Stimulated activated CD8-positive, alpha-beta memory T cell treated with anti-CD3 and anti-CD28 coated beads, Interleukin-12 subunit alpha, Interleukin-12 subunit beta, amount 100 ng/mL, for 1 hour (primary cell): ENCODE measurements at regions not wholly inside any gene's neighbourhood (a gene's known extent, or its start where the extent isn't known, plus 50 kb on each side); places are given as distances from the start of the nearest gene placed in this dataset.

Experiments used
- DNase-seq: peaks from one replicate; pipeline ENCODE4 v3.0.0-alpha.2; 2020; ENCODE audit warnings: low read depth

DNA sequence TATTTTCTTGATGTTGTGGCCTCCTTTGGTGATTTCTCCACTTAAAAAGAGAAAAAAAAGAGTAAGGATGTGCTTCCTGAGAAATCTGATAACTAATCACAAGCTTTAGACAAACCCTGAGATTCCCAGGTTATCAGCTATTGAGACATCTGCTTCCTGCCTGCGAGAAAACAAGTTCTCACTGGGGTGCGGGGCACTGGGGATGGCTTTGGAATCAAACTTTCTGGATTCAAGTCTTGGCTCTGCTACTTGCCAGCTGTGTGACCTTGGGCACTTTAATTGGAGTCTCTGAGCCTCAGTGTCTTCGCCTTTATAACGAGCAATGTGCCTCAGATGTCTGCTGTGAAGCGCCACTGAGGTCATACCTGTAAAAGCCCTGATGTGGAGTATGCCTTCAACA, 152.5 kb upstream of the NAV2 start:
- DNase-seq = no peak

GRCh38 chr11:19559746-19560145, 152.9 kb upstream of the NAV2 start:
- no peak for DNase-seq

- no peak for DNase-seq
Measured at GRCh38 chr11:19558189-19558986, 154.2 kb upstream of the NAV2 start.

GRCh38 chr11:19557720-19558140, 154.9 kb upstream of the NAV2 start:
- DNase-seq = peak; percentile 51

- DNase-seq = no peak
Measured at GRCh38 chr11:19557185-19557584, 155.5 kb upstream of the NAV2 start.

- DNase-seq = no peak
Measured at GRCh38 chr11:19555266-19555665, 157.4 kb upstream of the NAV2 start.

DNA sequence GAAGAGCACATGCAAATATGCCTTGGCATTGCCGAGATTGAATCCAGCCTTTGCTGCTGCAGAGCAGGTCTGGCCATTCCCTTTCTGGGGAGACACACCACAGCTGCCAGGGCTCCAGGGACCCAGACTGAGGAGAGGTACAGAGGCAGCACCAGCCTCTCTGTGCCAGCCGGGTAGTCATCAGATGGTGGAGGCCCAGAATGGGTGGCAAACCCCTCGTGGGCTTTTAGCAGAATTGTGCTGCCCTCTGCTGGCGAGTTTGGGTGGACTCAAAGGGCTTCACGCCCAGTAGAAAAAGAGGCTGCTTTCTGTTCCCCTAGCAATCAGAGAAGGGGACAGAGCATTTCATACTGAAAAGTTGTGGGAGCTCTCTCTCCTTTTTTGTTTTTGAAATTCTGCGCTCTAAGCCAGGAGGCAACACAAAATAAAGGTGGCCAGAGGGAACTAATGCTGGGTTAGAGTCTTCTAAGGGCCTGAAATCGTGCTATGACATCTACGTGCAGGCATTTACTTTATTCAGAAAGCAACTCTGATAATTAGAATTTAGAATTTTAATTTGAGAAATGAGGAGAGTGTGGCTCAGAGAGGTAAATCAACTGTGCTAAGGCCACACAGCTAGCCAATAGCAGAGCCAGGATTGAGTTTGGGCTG, 158.8 kb upstream of the NAV2 start:
- peak; percentile 51 for DNase-seq

DNA sequence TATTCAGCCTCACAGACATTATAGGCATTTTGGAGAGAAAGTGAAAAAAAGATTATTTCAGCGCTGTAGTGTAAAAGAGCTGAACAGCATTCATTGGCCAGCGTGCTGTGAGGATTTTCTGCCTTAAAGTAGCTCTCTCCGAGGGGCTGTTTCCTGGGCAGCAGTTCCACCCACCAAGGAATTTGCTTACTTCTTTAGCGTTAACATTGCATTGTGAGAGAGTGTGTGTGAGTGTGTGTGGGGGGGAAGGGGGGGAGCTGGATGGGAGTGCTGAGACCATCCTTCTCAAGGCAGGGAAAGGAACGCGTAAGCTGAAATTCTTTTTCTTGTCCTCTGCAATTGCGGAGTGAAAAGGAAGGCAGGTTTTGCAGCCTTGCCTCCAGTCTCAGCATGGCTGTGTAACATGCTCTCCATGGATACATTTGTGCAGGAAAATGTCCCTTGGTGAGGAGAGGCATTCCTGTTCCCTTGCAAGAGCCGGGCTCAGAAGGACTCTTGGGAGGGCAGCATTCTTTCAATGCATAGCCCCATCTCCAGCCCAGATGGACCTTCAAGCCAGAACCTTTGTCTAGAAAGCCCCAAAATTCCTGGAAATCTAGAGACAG, 159.9 kb upstream of the NAV2 start:
- no peak for DNase-seq

DNA sequence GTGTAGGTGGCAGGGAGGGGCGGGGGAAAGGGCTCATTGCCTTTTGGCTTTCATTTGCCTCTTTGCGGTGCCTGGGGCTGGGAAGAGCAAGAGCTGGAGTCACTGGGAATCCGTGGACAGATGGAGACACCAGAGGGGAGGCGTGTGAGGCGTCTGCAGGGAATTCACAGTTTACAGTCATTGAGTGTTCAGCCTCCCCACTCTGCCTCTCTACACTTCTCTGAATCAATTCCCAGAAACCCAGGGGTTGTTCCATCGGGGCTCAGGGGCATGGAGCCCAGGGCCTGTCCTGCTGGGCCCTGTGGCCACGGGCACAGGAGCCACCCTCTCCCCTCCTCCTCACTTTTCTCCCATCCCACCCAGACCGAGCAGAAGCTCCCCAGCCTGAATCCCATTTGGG, 160.5 kb upstream of the NAV2 start:
- no peak for DNase-seq

DNA sequence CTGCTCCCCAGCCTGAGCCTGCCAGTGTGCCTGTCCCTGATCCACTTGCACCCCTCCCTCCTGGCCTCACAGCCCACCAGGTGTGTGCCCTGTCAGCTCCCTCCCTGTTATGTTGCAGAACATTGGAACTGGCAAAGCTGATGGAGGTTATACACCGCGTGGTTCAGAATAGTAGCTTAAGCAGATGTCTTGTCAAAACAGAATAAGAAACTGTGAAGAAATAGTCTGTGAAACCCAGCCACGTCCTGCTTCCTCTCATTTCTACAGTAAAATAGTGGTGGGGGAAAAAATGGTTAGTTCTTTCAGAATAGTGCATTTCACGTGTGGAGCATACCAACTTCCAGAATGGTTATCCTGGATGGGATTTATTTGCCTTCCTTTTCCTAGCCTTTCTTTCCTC, 161.2 kb upstream of the NAV2 start:
- DNase-seq = no peak

DNA sequence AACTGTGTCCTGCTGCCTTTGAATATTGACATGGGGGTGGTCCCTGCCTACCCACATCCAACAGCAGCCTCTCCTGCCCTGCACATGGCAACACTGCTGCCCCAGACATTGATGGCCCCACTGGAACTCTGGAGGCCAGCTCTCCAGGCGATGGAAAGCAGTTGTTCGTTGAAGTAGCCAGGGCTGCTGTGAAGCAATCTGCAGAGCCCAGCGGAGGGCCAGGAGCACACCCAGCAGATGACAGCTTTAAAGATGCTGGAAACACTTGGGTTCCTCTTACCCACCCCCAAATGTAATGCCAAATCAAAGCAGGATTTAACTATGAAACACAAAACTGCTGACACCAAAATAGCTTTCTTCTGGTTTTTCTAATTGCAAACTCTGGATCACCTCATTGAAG, 165.6 kb upstream of the NAV2 start:
- DNase-seq = no peak

DNA sequence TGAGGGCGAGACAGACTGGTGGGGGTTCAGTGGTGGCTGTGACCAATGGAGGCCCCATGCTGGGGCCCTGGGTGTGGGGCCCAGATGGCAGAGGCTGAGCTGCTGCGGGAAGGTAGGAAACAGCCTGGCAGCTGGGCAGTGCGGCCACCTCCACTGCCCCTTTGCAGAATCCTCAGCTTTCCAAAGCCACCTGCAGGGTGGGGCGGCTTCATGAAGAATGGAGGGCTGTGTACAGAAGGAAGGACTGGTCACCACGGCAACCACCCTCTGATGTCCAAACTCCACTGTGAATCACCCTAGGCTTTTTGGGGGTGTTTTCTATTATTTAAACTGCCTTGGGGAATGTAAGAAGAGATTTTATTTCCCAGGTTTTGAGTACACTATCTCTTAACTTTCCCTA, 166.3 kb upstream of the NAV2 start:
- DNase-seq = no peak

DNA sequence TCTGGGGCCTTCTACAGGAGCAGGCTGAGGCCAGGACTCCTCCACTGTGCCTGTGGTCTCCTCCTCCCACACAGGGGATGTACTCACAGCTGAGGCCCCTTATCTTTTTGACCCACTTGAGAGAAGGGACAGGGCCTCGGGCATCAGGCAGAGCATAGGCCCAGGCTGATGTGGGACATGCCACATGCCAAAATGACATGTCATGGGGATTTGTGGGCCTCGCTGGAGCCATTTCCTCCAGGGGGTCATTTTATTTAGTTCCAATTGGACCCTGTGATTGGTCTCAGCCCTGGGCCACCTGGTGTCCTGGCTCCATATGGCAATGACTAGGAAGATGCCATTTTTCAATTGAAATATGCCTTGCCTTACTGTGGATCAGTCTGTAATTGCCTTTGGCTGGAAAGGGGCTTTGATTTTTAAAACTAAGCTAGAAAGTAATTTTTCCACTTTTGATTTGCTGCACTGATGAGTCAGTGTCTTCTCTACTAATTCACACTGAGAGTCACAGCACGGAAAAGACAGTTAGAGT, 171.1 kb upstream of the NAV2 start:
- DNase-seq = no peak

- no peak for DNase-seq
Measured at GRCh38 chr11:19539861-19540260, 172.8 kb upstream of the NAV2 start.

GRCh38 chr11:19537803-19538453, 174.7 kb upstream of the NAV2 start:
- DNase-seq = no peak

GRCh38 chr11:19536131-19536530, 176.5 kb upstream of the NAV2 start:
- no peak for DNase-seq

GRCh38 chr11:19530505-19530904, 182.1 kb upstream of the NAV2 start:
- no peak for DNase-seq

- DNase-seq = no peak
Measured at GRCh38 chr11:19526119-19526518, 186.5 kb upstream of the NAV2 start.

GRCh38 chr11:19525714-19526113, 186.9 kb upstream of the NAV2 start:
- DNase-seq = no peak

GRCh38 chr11:19525276-19525675, 187.4 kb upstream of the NAV2 start:
- no peak for DNase-seq

DNA sequence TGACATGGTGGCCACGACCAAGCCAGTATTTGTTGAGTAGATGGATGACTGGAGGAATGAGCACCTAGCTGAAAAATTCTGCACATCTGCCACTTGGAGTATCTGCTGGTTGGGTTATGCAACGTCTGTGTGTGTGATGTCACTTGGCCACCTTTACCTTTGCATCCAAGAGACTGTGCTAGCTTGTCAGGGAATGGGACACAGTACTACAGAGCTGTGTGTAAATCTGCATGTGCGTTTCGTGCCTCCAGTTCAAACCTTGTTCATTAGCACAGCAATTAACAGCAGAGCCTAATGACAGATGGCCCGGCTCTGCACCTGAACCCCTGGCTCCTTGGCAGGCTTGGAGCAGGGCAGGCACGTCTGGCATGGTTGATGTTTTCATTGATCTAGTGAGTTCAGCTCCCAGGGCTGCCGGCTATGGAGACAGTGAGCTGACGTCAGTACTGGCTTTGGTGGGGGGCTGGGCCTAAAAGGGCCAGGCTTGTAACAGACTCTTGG, 188.4 kb upstream of the NAV2 start:
- no peak for DNase-seq

DNA sequence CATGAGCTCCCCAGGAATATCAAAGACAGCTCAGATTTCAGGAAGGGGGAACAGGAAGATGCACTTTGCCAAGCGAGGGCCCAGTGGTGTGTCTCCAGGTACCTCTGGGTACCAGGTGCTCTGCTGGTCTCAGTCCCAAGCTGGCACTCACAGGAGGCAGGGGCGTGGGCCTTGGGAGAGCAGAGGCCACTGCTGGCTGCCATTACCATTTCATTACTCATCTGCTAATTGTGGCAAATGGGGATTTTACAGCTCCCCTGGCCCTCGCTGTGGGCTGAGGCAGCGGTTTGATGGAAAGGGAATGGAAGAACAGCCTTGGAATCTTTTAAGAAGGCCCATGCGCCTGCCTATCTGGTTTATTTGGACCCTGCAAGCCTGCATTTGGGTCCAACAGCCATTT, 192.0 kb upstream of the NAV2 start:
- no peak for DNase-seq
